Ishikawa (cell line): ENCODE measurements at regions not wholly inside any gene's neighbourhood (a gene's known extent, or its start where the extent isn't known, plus 50 kb on each side); places are given as distances from the start of the nearest gene placed in this dataset.

Experiments
- CEBPB ChIP-seq: IDR thresholded peaks from 2 replicates; pipeline ENCODE4 v1.6.1; 2012
- CREB1 ChIP-seq: IDR thresholded peaks from 2 replicates; pipeline ENCODE4 v1.6.1; 2012; ENCODE audit warnings: low read depth
- EP300 ChIP-seq: IDR thresholded peaks from 2 replicates; pipeline ENCODE4 v1.6.1; 2012; ENCODE audit warnings: borderline replicate concordance
- RAD21 ChIP-seq: IDR thresholded peaks from 2 replicates; pipeline ENCODE4 v1.6.1; 2012; ENCODE audit warnings: low read depth
- TAF1 ChIP-seq: IDR thresholded peaks from 2 replicates; pipeline ENCODE4 v1.6.1; 2012; ENCODE audit warnings: low read depth, mild to moderate bottlenecking
- TCF12 ChIP-seq: IDR thresholded peaks from 2 replicates; pipeline ENCODE4 v1.6.1; 2012; ENCODE audit warnings: low read depth
- TEAD4 ChIP-seq: IDR thresholded peaks from 2 replicates; pipeline ENCODE4 v1.6.1; 2012
- YY1 ChIP-seq: IDR thresholded peaks from 2 replicates; pipeline ENCODE4 v1.6.1; 2012; ENCODE audit warnings: low read depth

- TF ChIP-seq TEAD4 (no peak), EP300 (no peak), TAF1 (no peak), YY1 (no peak), CREB1 (no peak), TCF12 (no peak), CEBPB (no peak), RAD21 (no peak)
Measured at GRCh38 chr5:117743337-117743736, 1168.7 kb upstream of the SEMA6A start.
